ENCODE measurements at regions not wholly inside any gene's neighbourhood (a gene's known extent, or its start where the extent isn't known, plus 50 kb on each side); places are given as distances from the start of the nearest gene placed in this dataset.

GRCh38 chr2:196290136-196290535 lies 118.8 kb upstream of the STK17B start:
- no peak for DNase-seq (ENCODE audit: low spot score)
- Mint-ChIP-seq H3K4me1 (ENCODE audit: unreplicated experiment) (no peaks in the 10 kb centered on the region), H3K27ac (ENCODE audit: unreplicated experiment) (no peak overlapping the region), H3K4me3 (ENCODE audit: unreplicated experiment) (no peak overlapping the region), H3K36me3 (ENCODE audit: low read depth, unreplicated experiment) (peaks cover 9% of the 10 kb centered on the region), H3K9me3 (ENCODE audit: unreplicated experiment) (no peaks in the 10 kb centered on the region), H3K27me3 (ENCODE audit: unreplicated experiment) (no peaks in the 10 kb centered on the region)
- no peak for TF ChIP-seq CTCF (IDR thresholded peaks at IDR 0.05; ENCODE audit: unreplicated experiment)

- H3K4me1 Mint-ChIP-seq (ENCODE audit: unreplicated experiment), result no peaks in the 10 kb centered on the region
- no peaks in the 10 kb centered on the region for H3K27me3 Mint-ChIP-seq (ENCODE audit: unreplicated experiment)
- H3K36me3 Mint-ChIP-seq (ENCODE audit: low read depth, unreplicated experiment), result peaks cover 9% of the 10 kb centered on the region
- no peak overlapping the region for H3K4me3 Mint-ChIP-seq (ENCODE audit: unreplicated experiment)
- TF ChIP-seq CTCF (IDR thresholded peaks at IDR 0.05; ENCODE audit: unreplicated experiment), result no peak
- DNase-seq (ENCODE audit: low spot score), result no peak
- H3K9me3 Mint-ChIP-seq (ENCODE audit: unreplicated experiment), result no peaks in the 10 kb centered on the region
- H3K27ac Mint-ChIP-seq (ENCODE audit: unreplicated experiment), result no peak overlapping the region
Measured at GRCh38 chr2:196290569-196290968, 119.2 kb upstream of the STK17B start.

- no peaks in the 10 kb centered on the region for H3K9me3 Mint-ChIP-seq (ENCODE audit: unreplicated experiment)
- TF ChIP-seq CTCF (IDR thresholded peaks at IDR 0.05; ENCODE audit: unreplicated experiment), result no peak
Measured at GRCh38 chr2:196291426-196291825, 120.0 kb upstream of the STK17B start.

GRCh38 chr2:196291873-196292800 lies 120.8 kb upstream of the STK17B start:
- no peaks in the 10 kb centered on the region for H3K9me3 Mint-ChIP-seq (ENCODE audit: unreplicated experiment)
- no peak for TF ChIP-seq CTCF (IDR thresholded peaks at IDR 0.05; ENCODE audit: unreplicated experiment)
- H3K4me3 Mint-ChIP-seq (ENCODE audit: unreplicated experiment), result no peak overlapping the region
- no peaks in the 10 kb centered on the region for H3K27me3 Mint-ChIP-seq (ENCODE audit: unreplicated experiment)
- H3K27ac Mint-ChIP-seq (ENCODE audit: unreplicated experiment), result no peak overlapping the region
- peaks cover 9% of the 10 kb centered on the region for H3K36me3 Mint-ChIP-seq (ENCODE audit: low read depth, unreplicated experiment)
- no peak for DNase-seq (ENCODE audit: low spot score)
- H3K4me1 Mint-ChIP-seq (ENCODE audit: unreplicated experiment), result no peaks in the 10 kb centered on the region

More at GRCh38 chr2:196291426-196291825, 120.0 kb upstream of the STK17B start:
- no peak for DNase-seq (ENCODE audit: low spot score)
- Mint-ChIP-seq H3K4me1 (ENCODE audit: unreplicated experiment) (no peaks in the 10 kb centered on the region), H3K27ac (ENCODE audit: unreplicated experiment) (no peak overlapping the region), H3K27me3 (ENCODE audit: unreplicated experiment) (no peaks in the 10 kb centered on the region), H3K4me3 (ENCODE audit: unreplicated experiment) (no peak overlapping the region), H3K36me3 (ENCODE audit: low read depth, unreplicated experiment) (peaks cover 9% of the 10 kb centered on the region)

Data from endothelial cell (in vitro differentiated cells).